ENCODE measurements at regions not wholly inside any gene's neighbourhood (a gene's known extent, or its start where the extent isn't known, plus 50 kb on each side); places are given as distances from the start of the nearest gene placed in this dataset.

GRCh38 chr1:101550581-101550980 lies 313.8 kb downstream of the S1PR1 start:
- no peak overlapping the region for H3K4me3 ChIP-seq (replicated peaks in 1 of 3; ENCODE audit: insufficient read depth in 1 of 3, low read depth in 2 of 3, low read length in 3 of 3)
- H3K9ac ChIP-seq (ENCODE audit: insufficient read depth, low read depth, low read length) = no peak overlapping the region
- H3K27ac ChIP-seq (ENCODE audit: extremely low read length, insufficient read depth, low read length) = no peak overlapping the region
- no TSS peak for BruUV-seq (replicated peaks)
- intact Hi-C loops (cut with micrococcal nuclease; ENCODE audit: unreplicated experiment) (no loop called here), in situ Hi-C loops (cut with HindIII; ENCODE audit: extremely low pct_ligation_motif_present, low pct_unique_long_range_greater_than_20kb) (no loop called here)
- CTCF ChIA-PET (ENCODE audit: low intra/inter-chr PET ratio, low total read pairs) = no interaction called here
- H4K20me1 ChIP-seq (ENCODE audit: insufficient read depth, low read length) = no peaks in the 10 kb centered on the region
- TF ChIP-seq, protein P1, sequence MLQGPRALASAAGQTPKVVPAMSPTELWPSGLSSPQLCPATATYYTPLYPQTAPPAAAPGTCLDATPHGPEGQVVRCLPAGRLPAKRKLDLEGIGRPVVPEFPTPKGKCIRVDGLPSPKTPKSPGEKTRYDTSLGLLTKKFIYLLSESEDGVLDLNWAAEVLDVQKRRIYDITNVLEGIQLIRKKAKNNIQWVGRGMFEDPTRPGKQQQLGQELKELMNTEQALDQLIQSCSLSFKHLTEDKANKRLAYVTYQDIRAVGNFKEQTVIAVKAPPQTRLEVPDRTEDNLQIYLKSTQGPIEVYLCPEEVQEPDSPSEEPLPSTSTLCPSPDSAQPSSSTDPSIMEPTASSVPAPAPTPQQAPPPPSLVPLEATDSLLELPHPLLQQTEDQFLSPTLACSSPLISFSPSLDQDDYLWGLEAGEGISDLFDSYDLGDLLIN (CRISPR knock-in tag; IDR thresholded peaks at IDR 0.05; ENCODE audit: borderline replicate concordance) = no peak
- TF ChIP-seq ZNF672 (CRISPR knock-in tag; IDR thresholded peaks at IDR 0.05) (no peak), ZNF432 (CRISPR knock-in tag; IDR thresholded peaks at IDR 0.05; ENCODE audit: borderline replicate concordance) (no peak), PRPF4 (IDR thresholded peaks at IDR 0.05; ENCODE audit: low read depth, low read length, poor library complexity, severe bottlenecking) (no peak), U2AF2 (IDR thresholded peaks at IDR 0.05; ENCODE audit: low read depth, low read length) (no peak), ARID2 (CRISPR knock-in tag; IDR thresholded peaks at IDR 0.05; ENCODE audit: borderline replicate concordance) (no peak)
- DNase-seq (ENCODE audit: low spot score) (no peak), ATAC-seq (no peak), FAIRE-seq (no peak)
- H3K36me3 ChIP-seq (replicated peaks in 1 of 2; ENCODE audit: control insufficient read depth in 1 of 2, insufficient read depth in 2 of 2, low read length in 2 of 2) = no peaks in the 10 kb centered on the region
- no peak overlapping the region for H2AFZ ChIP-seq (ENCODE audit: low read length)
- no peaks in the 10 kb centered on the region for H3K4me1 ChIP-seq (ENCODE audit: insufficient read depth, low read length)
- no peaks in the 10 kb centered on the region for H3K79me2 ChIP-seq (ENCODE audit: insufficient read depth, low read length)
- H3K27me3 ChIP-seq (ENCODE audit: control insufficient read depth in 1 of 2, insufficient read depth in 2 of 2, low read length in 2 of 2) = no peaks in the 10 kb centered on the region
- no peak overlapping the region for H3K4me2 ChIP-seq (ENCODE audit: low read depth, low read length)
- 0 out of 2 replicates have a peak, but pooled peaks cover 4% of the 10 kb centered on the region for H3K9me3 ChIP-seq (ENCODE audit: low read length)
- POLR2A ChIA-PET = no interaction called here
- 2% methylated on average over 1 of the region's 1 CpG for WGBS (ENCODE audit: low lambda C conversion rate)

- Histone ChIP-seq H3K4me2 (ENCODE audit: low read depth, low read length) (no peak overlapping the region), H2AFZ (ENCODE audit: low read length) (no peak overlapping the region), H3K27me3 (ENCODE audit: control insufficient read depth in 1 of 2, insufficient read depth in 2 of 2, low read length in 2 of 2) (no peaks in the 10 kb centered on the region), H3K9me3 (ENCODE audit: low read length) (peaks cover 7% of the 10 kb centered on the region; the same call in 1 of the 2 replicates), H3K27ac (ENCODE audit: extremely low read length, insufficient read depth, low read length) (no peak overlapping the region), H3K9ac (ENCODE audit: insufficient read depth, low read depth, low read length) (no peak overlapping the region), H3K36me3 (replicated peaks in 1 of 2; ENCODE audit: control insufficient read depth in 1 of 2, insufficient read depth in 2 of 2, low read length in 2 of 2) (no peaks in the 10 kb centered on the region), H3K4me3 (replicated peaks in 1 of 3; ENCODE audit: insufficient read depth in 1 of 3, low read depth in 2 of 3, low read length in 3 of 3) (no peak overlapping the region), H3K79me2 (ENCODE audit: insufficient read depth, low read length) (no peaks in the 10 kb centered on the region), H3K4me1 (ENCODE audit: insufficient read depth, low read length) (no peaks in the 10 kb centered on the region), H4K20me1 (ENCODE audit: insufficient read depth, low read length) (no peaks in the 10 kb centered on the region)
- FAIRE-seq = no peak
- no peak for DNase-seq (ENCODE audit: low spot score)
- ATAC-seq = no peak
- ChIA-PET POLR2A (no interaction called here), CTCF (ENCODE audit: low intra/inter-chr PET ratio, low total read pairs) (interaction anchor here (1.8 kb wide), 1 partner anchor 47 kb away, joined by 9 read pairs; no protein-coding TSS in a partner anchor)
- no TSS peak for BruUV-seq (replicated peaks)
- no peak for TF ChIP-seq ZNF556 (CRISPR knock-in tag; IDR thresholded peaks at IDR 0.05; ENCODE audit: borderline replicate concordance)
- WGBS (ENCODE audit: low lambda C conversion rate) = 35% methylated on average over 1 of the region's 1 CpG
- intact Hi-C loops (cut with micrococcal nuclease; ENCODE audit: unreplicated experiment) = no loop called here
- in situ Hi-C loops (cut with HindIII; ENCODE audit: extremely low pct_ligation_motif_present, low pct_unique_long_range_greater_than_20kb) = no loop called here
These were observed 330.2 kb downstream of the S1PR1 start for GRCh38 chr1:101566883-101567538.

All from HepG2 (cell line).